K562 (cell line): ENCODE measurements at regions not wholly inside any gene's neighbourhood (a gene's known extent, or its start where the extent isn't known, plus 50 kb on each side); places are given as distances from the start of the nearest gene placed in this dataset.

Experiments
- ARID1B ChIP-seq: fragments of 450-650 bp; IDR thresholded peaks from 2 replicates; pipeline ENCODE4 v1.6.1; 2016; ENCODE audit warnings: antibody characterized with exemption, mild to moderate bottlenecking, inconsistent platforms
- BDP1 ChIP-seq: IDR thresholded peaks from 3 replicates; pipeline ENCODE4 v1.6.1; 2011; ENCODE audit not compliant: insufficient read length, insufficient read depth
- CBX5 ChIP-seq: IDR thresholded peaks from 2 replicates; pipeline ENCODE4 v1.6.1; 2014; ENCODE audit warnings: low read depth, borderline replicate concordance
- DPF2 ChIP-seq: fragments of 450-650 bp; IDR thresholded peaks from 2 replicates; pipeline ENCODE4 v1.6.1; 2016
- EP400 ChIP-seq: fragments of 450-650 bp; IDR thresholded peaks from 2 replicates; pipeline ENCODE4 v1.6.1; 2017; ENCODE audit warnings: antibody characterized with exemption, mild to moderate bottlenecking, moderate library complexity
- GATA2 ChIP-seq: sonication (generic); formaldehyde crosslinking; IDR thresholded peaks from 2 replicates; pipeline ENCODE4 v1.4.0; 2020; ENCODE audit warnings: mild to moderate bottlenecking, missing genetic modification reagents
- HDAC2 ChIP-seq: fragments of 450-650 bp; IDR thresholded peaks from 2 replicates; pipeline ENCODE4 v1.6.1; 2016; ENCODE audit warnings: mild to moderate bottlenecking
- JUNB ChIP-seq: fragments of 450-650 bp; formaldehyde crosslinking; conservative IDR thresholded peaks from 2 replicates; pipeline ENCODE4 v1.4.0; 2020; ENCODE audit warnings: mild to moderate bottlenecking
- KDM4B ChIP-seq, 2 experiments: fragments of 450-650 bp in 1 of 2; sonication (generic) in 1 of 2; IDR thresholded peaks; 2 replicates each; pipeline ENCODE4 v1.6.1; 2016 to 2017; ENCODE audit warnings: borderline replicate concordance in 2 of 2, antibody characterized with exemption in 1 of 2, low read depth in 1 of 2, mild to moderate bottlenecking in 1 of 2
- POLR2AphosphoS2 ChIP-seq: IDR thresholded peaks from 2 replicates; pipeline ENCODE4 v1.6.1; 2012; ENCODE audit warnings: low read length, improper control_type of control experiment
- RBM25 ChIP-seq: fragments of 200-400 bp; formaldehyde crosslinking; IDR thresholded peaks from 2 replicates; pipeline ENCODE4 v1.6.1; 2018; ENCODE audit warnings: low read length, low read depth, moderate library complexity; ENCODE audit not compliant: severe bottlenecking
- RFX5 ChIP-seq: IDR thresholded peaks from 2 replicates; pipeline ENCODE4 v1.6.1; 2011; ENCODE audit warnings: low read depth, mild to moderate bottlenecking, improper control_type of control experiment, low read length
- SIN3A ChIP-seq, 2 experiments: fragments of 150-350 bp in 1 of 2; IDR thresholded peaks; 2 replicates each; pipeline ENCODE4 v1.6.1; 2011 to 2016; ENCODE audit warnings: borderline replicate concordance in 2 of 2, low read depth in 2 of 2, low read length in 2 of 2, mild to moderate bottlenecking in 2 of 2, moderate library complexity in 2 of 2; ENCODE audit not compliant: control insufficient read depth in 1 of 2
- TRIM24 ChIP-seq, 2 experiments: fragments of 450-650 bp; IDR thresholded peaks; 2 replicates each; pipeline ENCODE4 v1.6.1; 2016
- U2AF2 ChIP-seq: fragments of 200-400 bp; formaldehyde crosslinking; optimal IDR thresholded peaks from 2 replicates; pipeline ENCODE3; 2017; ENCODE audit warnings: low read depth, mild to moderate bottlenecking, low read length
- XRCC3 ChIP-seq: fragments of 450-650 bp; IDR thresholded peaks from 2 replicates; pipeline ENCODE4 v1.6.1; 2017; ENCODE audit warnings: mild to moderate bottlenecking, moderate library complexity
- XRCC4 ChIP-seq: IDR thresholded peaks from one replicate; pipeline ENCODE4 v1.6.1; 2011; ENCODE audit not compliant: insufficient read depth, insufficient read length; ENCODE audit errors: extremely low read depth
- ZBTB17 ChIP-seq: fragments of 450-650 bp; formaldehyde crosslinking; IDR thresholded peaks from 2 replicates; pipeline ENCODE4 v1.4.0; 2020; ENCODE audit warnings: mild to moderate bottlenecking
- ZNF584 ChIP-seq: fragments of 200-800 bp; sonication (Bioruptor generic); IDR thresholded peaks from 2 replicates; pipeline ENCODE4 v1.6.1; 2016; ENCODE audit warnings: low read depth, mild to moderate bottlenecking, missing genetic modification characterization, missing compliant biosample characterization
- ZNF75A ChIP-seq: fragments of 450-650 bp; formaldehyde crosslinking; IDR thresholded peaks from 2 replicates; pipeline ENCODE4 v1.4.0; 2020; ENCODE audit warnings: mild to moderate bottlenecking
- ZNF780A ChIP-seq: fragments of 250-450 bp; sonication (Bioruptor Pico); IDR thresholded peaks from 2 replicates; pipeline ENCODE4 v1.5.0; 2021; ENCODE audit warnings: mild to moderate bottlenecking
- TF ChIP-seq, protein P1 (sequence below): fragments of 450-650 bp; IDR thresholded peaks from 2 replicates; pipeline ENCODE4 v1.7.0; 2016; ENCODE audit warnings: borderline replicate concordance
- TF ChIP-seq, protein P2 (sequence below): fragments of 450-650 bp; IDR thresholded peaks from 2 replicates; pipeline ENCODE4 v1.6.1; 2016; ENCODE audit warnings: antibody characterized with exemption
- TF ChIP-seq, protein P3 (sequence below): sonication (generic); formaldehyde crosslinking; IDR thresholded peaks from 2 replicates; pipeline ENCODE4 v1.8.0; 2023; ENCODE audit warnings: mild to moderate bottlenecking, missing genetic modification reagents
- TF ChIP-seq, protein P4 (sequence below): fragments of 450-650 bp; IDR thresholded peaks from 2 replicates; pipeline ENCODE4 v1.6.1; 2017; ENCODE audit warnings: mild to moderate bottlenecking, moderate library complexity

GRCh38 chr7:119943942-119944600 is 328.9 kb upstream of the KCND2 start (continued):
- TF ChIP-seq HDAC2 (no peak), ZBTB17 (no peak), ZNF780A (no peak), GATA2 (CRISPR knock-in tag) (0 out of 2 replicates have a peak, but pooled peaks have one; percentile 15), KDM4B (IDR thresholded peaks at IDR 0.05; ENCODE audit: borderline replicate concordance in 2 of 2, low read depth in 1 of 2) (no peak), EP400 (no peak), ARID1B (peak; percentile 59; the same call in 1 of the 2 replicates), TRIM24 (IDR thresholded peaks at IDR 0.05) (peak; percentile 63 to 72; a peak in 3 of 4 replicates), RFX5 (no peak), CBX5 (no peak), ZNF75A (CRISPR knock-in tag) (no peak), XRCC4 (no peak), XRCC3 (no peak), U2AF2 (no peak), POLR2AphosphoS2 (no peak), BDP1 (no peak), SIN3A (IDR thresholded peaks at IDR 0.05; ENCODE audit: borderline replicate concordance in 2 of 2, control insufficient read depth in 1 of 2, low read depth in 2 of 2, low read length in 2 of 2) (no peak), JUNB (CRISPR knock-in tag) (no peak), RBM25 (peak; percentile 44), ZNF584 (CRISPR knock-in tag) (no peak), DPF2 (peak; percentile 67; the same call in 1 of the 2 replicates)
- TF ChIP-seq, protein P1, sequence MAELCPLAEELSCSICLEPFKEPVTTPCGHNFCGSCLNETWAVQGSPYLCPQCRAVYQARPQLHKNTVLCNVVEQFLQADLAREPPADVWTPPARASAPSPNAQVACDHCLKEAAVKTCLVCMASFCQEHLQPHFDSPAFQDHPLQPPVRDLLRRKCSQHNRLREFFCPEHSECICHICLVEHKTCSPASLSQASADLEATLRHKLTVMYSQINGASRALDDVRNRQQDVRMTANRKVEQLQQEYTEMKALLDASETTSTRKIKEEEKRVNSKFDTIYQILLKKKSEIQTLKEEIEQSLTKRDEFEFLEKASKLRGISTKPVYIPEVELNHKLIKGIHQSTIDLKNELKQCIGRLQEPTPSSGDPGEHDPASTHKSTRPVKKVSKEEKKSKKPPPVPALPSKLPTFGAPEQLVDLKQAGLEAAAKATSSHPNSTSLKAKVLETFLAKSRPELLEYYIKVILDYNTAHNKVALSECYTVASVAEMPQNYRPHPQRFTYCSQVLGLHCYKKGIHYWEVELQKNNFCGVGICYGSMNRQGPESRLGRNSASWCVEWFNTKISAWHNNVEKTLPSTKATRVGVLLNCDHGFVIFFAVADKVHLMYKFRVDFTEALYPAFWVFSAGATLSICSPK, result no peak
- TF ChIP-seq, protein P2, sequence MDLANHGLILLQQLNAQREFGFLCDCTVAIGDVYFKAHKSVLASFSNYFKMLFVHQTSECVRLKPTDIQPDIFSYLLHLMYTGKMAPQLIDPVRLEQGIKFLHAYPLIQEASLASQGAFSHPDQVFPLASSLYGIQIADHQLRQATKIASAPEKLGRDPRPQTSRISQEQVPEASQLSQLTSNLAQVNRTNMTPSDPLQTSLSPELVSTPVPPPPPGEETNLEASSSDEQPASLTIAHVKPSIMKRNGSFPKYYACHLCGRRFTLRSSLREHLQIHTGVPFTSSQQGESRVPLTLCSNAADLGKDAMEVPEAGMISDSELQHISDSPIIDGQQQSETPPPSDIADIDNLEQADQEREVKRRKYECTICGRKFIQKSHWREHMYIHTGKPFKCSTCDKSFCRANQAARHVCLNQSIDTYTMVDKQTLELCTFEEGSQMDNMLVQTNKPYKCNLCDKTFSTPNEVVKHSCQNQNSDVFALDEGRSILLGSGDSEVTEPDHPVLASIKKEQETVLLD, result 0 out of 2 replicates have a peak, but pooled peaks have one; percentile 52
- TF ChIP-seq, protein P3, sequence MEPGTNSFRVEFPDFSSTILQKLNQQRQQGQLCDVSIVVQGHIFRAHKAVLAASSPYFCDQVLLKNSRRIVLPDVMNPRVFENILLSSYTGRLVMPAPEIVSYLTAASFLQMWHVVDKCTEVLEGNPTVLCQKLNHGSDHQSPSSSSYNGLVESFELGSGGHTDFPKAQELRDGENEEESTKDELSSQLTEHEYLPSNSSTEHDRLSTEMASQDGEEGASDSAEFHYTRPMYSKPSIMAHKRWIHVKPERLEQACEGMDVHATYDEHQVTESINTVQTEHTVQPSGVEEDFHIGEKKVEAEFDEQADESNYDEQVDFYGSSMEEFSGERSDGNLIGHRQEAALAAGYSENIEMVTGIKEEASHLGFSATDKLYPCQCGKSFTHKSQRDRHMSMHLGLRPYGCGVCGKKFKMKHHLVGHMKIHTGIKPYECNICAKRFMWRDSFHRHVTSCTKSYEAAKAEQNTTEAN (CRISPR knock-in tag), result no peak
- TF ChIP-seq, protein P4, sequence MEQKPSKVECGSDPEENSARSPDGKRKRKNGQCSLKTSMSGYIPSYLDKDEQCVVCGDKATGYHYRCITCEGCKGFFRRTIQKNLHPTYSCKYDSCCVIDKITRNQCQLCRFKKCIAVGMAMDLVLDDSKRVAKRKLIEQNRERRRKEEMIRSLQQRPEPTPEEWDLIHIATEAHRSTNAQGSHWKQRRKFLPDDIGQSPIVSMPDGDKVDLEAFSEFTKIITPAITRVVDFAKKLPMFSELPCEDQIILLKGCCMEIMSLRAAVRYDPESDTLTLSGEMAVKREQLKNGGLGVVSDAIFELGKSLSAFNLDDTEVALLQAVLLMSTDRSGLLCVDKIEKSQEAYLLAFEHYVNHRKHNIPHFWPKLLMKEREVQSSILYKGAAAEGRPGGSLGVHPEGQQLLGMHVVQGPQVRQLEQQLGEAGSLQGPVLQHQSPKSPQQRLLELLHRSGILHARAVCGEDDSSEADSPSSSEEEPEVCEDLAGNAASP, result no peak
